T-cell (primary cell): ENCODE measurements at regions not wholly inside any gene's neighbourhood (a gene's known extent, or its start where the extent isn't known, plus 50 kb on each side); places are given as distances from the start of the nearest gene placed in this dataset.

Source experiments
- ATAC-seq, 4 experiments: fragments of 200-7000 bp in 3 of 4; fragments of 150-1000 bp in 1 of 4; cut with Tn5 transposase; replicated peaks in 1 of 4; 1 replicate in 3 of 4; 2 replicates in 1 of 4; pipeline ENCODE4 v1.10.0; 2021; ENCODE audit warnings: moderate library complexity in 3 of 4, mild to moderate bottlenecking in 2 of 4, moderate number of reproducible peaks in 1 of 4
- CTCF ChIA-PET, 2 donors: fragments of 300-600 bp; sonication (Branson Sonifier 250); formaldehyde crosslinking; loops; one replicate each; lab custom pipeline; 2022; ENCODE audit warnings: antibody characterized with exemption in 2 of 2; lab: Charles Lee
- POLR2A ChIA-PET, 2 donors: fragments of 300-600 bp; sonication (Branson Sonifier 250); formaldehyde crosslinking; loops; one replicate each; lab custom pipeline; 2022; ENCODE audit warnings: antibody characterized with exemption in 2 of 2; lab: Charles Lee
- DNase-seq, 35 experiments: peaks; one replicate each; pipeline versions ENCODE4 v3.0.0 to v3.0.0-alpha.2; 2013 to 2023
- H3K27ac ChIP-seq: one replicate; pipeline ENCODE4 v1.5.1; 2013; ENCODE audit warnings: low read length
- H3K27me3 ChIP-seq, 2 experiments: replicated peaks in 1 of 2; 1 replicate in 1 of 2; 2 replicates in 1 of 2; pipeline versions ENCODE4 v1.6.1 to v1.7.0; 2013; ENCODE audit warnings: low read length in 1 of 2, mixed read lengths in 1 of 2; ENCODE audit not compliant: control insufficient read depth in 2 of 2, insufficient read depth in 2 of 2; ENCODE audit errors: extremely low read depth in 1 of 2
- H3K36me3 ChIP-seq, 2 donors: 1 replicate in 1 of 2; 2 replicates in 1 of 2; pipeline versions ENCODE4 v1.6.1 to v1.7.0; 2013; ENCODE audit warnings: low read length in 1 of 2; ENCODE audit not compliant: control insufficient read depth in 2 of 2, insufficient read depth in 1 of 2; ENCODE audit errors: extremely low read depth in 1 of 2
- H3K4me1 ChIP-seq, 2 experiments: 1 replicate in 1 of 2; 2 replicates in 1 of 2; pipeline versions ENCODE4 v1.6.1 to v1.7.0; 2013; ENCODE audit warnings: low read length in 2 of 2, mixed read lengths in 1 of 2; ENCODE audit not compliant: insufficient read depth in 2 of 2, control insufficient read depth in 1 of 2; ENCODE audit errors: extremely low read depth in 1 of 2
- H3K4me3 ChIP-seq, 2 donors: 1 replicate in 1 of 2; 2 replicates in 1 of 2; pipeline versions ENCODE4 v1.5.1 to v1.7.0; 2013; ENCODE audit warnings: mild to moderate bottlenecking in 2 of 2, low read length in 1 of 2, moderate library complexity in 1 of 2; ENCODE audit not compliant: control insufficient read depth in 1 of 2; ENCODE audit errors: extremely low read depth in 1 of 2
- H3K9me3 ChIP-seq: 2 replicates; pipeline ENCODE4 v1.7.0; 2013
- H3K27ac Mint-ChIP-seq, 2 donors: one replicate each; pipeline ENCODE4 v1.8.0; 2020 to 2021; ENCODE audit warnings: mild to moderate bottlenecking in 2 of 2, mixed read lengths in 2 of 2
- H3K27me3 Mint-ChIP-seq, 2 donors: one replicate each; pipeline ENCODE4 v1.8.0; 2021 to 2022; ENCODE audit warnings: mixed read lengths in 2 of 2
- H3K36me3 Mint-ChIP-seq: one replicate; pipeline ENCODE4 v1.8.0; 2021; ENCODE audit warnings: mixed read lengths
- H3K4me1 Mint-ChIP-seq, 3 donors: one replicate each; pipeline ENCODE4 v1.8.0; 2020 to 2022; ENCODE audit warnings: mixed read lengths in 3 of 3, mild to moderate bottlenecking in 1 of 3
- H3K4me3 Mint-ChIP-seq, 3 donors: one replicate each; pipeline ENCODE4 v1.8.0; 2020 to 2022; ENCODE audit warnings: mild to moderate bottlenecking in 3 of 3, mixed read lengths in 3 of 3, moderate library complexity in 3 of 3
- H3K9me3 Mint-ChIP-seq, 3 donors: one replicate each; pipeline ENCODE4 v1.8.0; 2020 to 2022; ENCODE audit warnings: mixed read lengths in 3 of 3
- WGBS: methylation state at CpG from one replicate; pipeline ENCODE4 v1.1.5; 2013; ENCODE audit warnings: missing lambda C conversion rate; ENCODE audit not compliant: insufficient coverage; 5-methylcytosine and 5-hydroxymethylcytosine counted together

- Mint-ChIP-seq H3K4me1 (peaks cover 0 to 5% (median 0%) of the 10 kb centered on the region in 3 donors), H3K9me3 (no peaks in the 10 kb centered on the region), H3K27ac (no peak overlapping the region), H3K36me3 (no peaks in the 10 kb centered on the region), H3K4me3 (no peak overlapping the region), H3K27me3 (peaks cover 43 to 52% of the 10 kb centered on the region in 2 donors)
- H3K27me3 ChIP-seq = peaks cover 0 to 51% of the 10 kb centered on the region in 2 experiments
- no peak for DNase-seq
- POLR2A ChIA-PET = no interaction called here
- WGBS = no CpG with 5 or more reads among the region's 1 CpG
- H3K9me3 ChIP-seq = no peaks in the 10 kb centered on the region
- H3K4me3 ChIP-seq = no peak overlapping the region
- no peaks in the 10 kb centered on the region for H3K4me1 ChIP-seq
- H3K36me3 ChIP-seq = no peaks in the 10 kb centered on the region
- ATAC-seq = no peak
- CTCF ChIA-PET = interaction anchor here in 1 of 2 donors (0.6 kb wide), 1 partner anchor 327 kb away, joined by 3 read pairs; no protein-coding TSS in a partner anchor
- no peak overlapping the region for H3K27ac ChIP-seq
Observed at GRCh38 chr1:29708381-29708780, 472.1 kb downstream of the PTPRU start.

- Histone ChIP-seq H3K27ac (no peak overlapping the region), H3K4me1 (no peaks in the 10 kb centered on the region), H3K27me3 (peaks cover 0 to 47% of the 10 kb centered on the region in 2 experiments), H3K36me3 (no peaks in the 10 kb centered on the region), H3K4me3 (no peak overlapping the region), H3K9me3 (no peaks in the 10 kb centered on the region)
- no peak overlapping the region for H3K27ac Mint-ChIP-seq
- H3K9me3 Mint-ChIP-seq = no peaks in the 10 kb centered on the region
- ATAC-seq (no peak), DNase-seq (no peak)
- no peaks in the 10 kb centered on the region for H3K36me3 Mint-ChIP-seq
- no peak overlapping the region for H3K4me3 Mint-ChIP-seq
- peaks cover 0 to 5% (median 0%) of the 10 kb centered on the region in 3 donors for H3K4me1 Mint-ChIP-seq
- H3K27me3 Mint-ChIP-seq = peaks cover 43 to 50% of the 10 kb centered on the region in 2 donors
- ChIA-PET CTCF (interaction anchor here in 1 of 2 donors (0.6 kb wide), 1 partner anchor 327 kb away, joined by 3 read pairs; no protein-coding TSS in a partner anchor), POLR2A (no interaction called here)
- 87% methylated on average over 9 of the region's 9 CpGs for WGBS
Observed at GRCh38 chr1:29707796-29708195, 471.5 kb downstream of the PTPRU start.

DNA sequence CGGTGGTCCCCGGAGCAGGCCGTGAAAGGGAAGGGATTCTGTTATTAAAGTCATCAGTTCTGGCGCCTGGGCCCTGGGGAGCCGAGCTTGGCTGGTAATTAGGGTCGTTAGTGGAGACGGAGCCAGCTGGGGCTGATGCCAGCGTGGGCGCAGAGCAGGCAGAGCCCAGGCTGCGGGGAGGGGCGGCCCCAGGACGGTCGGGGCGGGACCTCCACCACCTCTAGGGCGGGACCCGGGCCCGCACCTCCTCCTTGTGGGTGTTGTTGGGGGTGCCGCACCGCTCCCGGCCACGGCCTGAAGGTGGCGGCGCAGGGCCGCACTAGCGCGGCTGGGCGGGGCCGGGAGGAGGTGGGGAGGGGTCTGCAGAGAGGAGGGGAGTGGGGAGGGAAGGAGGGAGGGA, 470.6 kb downstream of the PTPRU start:
- H3K27me3 Mint-ChIP-seq = peaks cover 37 to 49% of the 10 kb centered on the region in 2 donors
- POLR2A ChIA-PET = no interaction called here
- H3K27ac ChIP-seq = no peak overlapping the region
- no peaks in the 10 kb centered on the region for H3K4me1 ChIP-seq
- 11% methylated on average over 18 of the region's 28 CpGs for WGBS
- no peaks in the 10 kb centered on the region for H3K9me3 Mint-ChIP-seq
- H3K9me3 ChIP-seq = no peaks in the 10 kb centered on the region
- DNase-seq (peak in 1 of 35 experiments; percentile 5), ATAC-seq (peak in 2 of 4 experiments; percentile 27 to 34)
- H3K4me3 ChIP-seq = no peak overlapping the region
- CTCF ChIA-PET = no interaction called here
- no peaks in the 10 kb centered on the region for H3K36me3 Mint-ChIP-seq
- no peak overlapping the region for H3K4me3 Mint-ChIP-seq
- H3K36me3 ChIP-seq = no peaks in the 10 kb centered on the region
- H3K27ac Mint-ChIP-seq = no peak overlapping the region
- H3K27me3 ChIP-seq = peaks cover 0 to 46% of the 10 kb centered on the region in 2 experiments
- peaks cover 0 to 5% (median 0%) of the 10 kb centered on the region in 3 donors for H3K4me1 Mint-ChIP-seq

- Mint-ChIP-seq H3K36me3 (no peaks in the 10 kb centered on the region), H3K27ac (no peak overlapping the region), H3K4me3 (no peak overlapping the region), H3K9me3 (no peaks in the 10 kb centered on the region), H3K4me1 (peaks cover 0 to 4% (median 0%) of the 10 kb centered on the region in 3 donors), H3K27me3 (peaks cover 44 to 50% of the 10 kb centered on the region in 2 donors)
- no peaks in the 10 kb centered on the region for H3K4me1 ChIP-seq
- H3K27me3 ChIP-seq = peaks cover 0 to 46% of the 10 kb centered on the region in 2 experiments
- H3K4me3 ChIP-seq = no peak overlapping the region
- DNase-seq (no peak), ATAC-seq (no peak)
- no peaks in the 10 kb centered on the region for H3K36me3 ChIP-seq
- H3K9me3 ChIP-seq = no peaks in the 10 kb centered on the region
- ChIA-PET POLR2A (no interaction called here), CTCF (no interaction called here)
- WGBS = 86% methylated on average over 1 of the region's 2 CpGs
- H3K27ac ChIP-seq = no peak overlapping the region
Observed at GRCh38 chr1:29704430-29704829, 468.1 kb downstream of the PTPRU start.

GRCh38 chr1:29703596-29704370, 467.5 kb downstream of the PTPRU start:
- H3K4me3 Mint-ChIP-seq = no peak overlapping the region
- CTCF ChIA-PET = no interaction called here

GRCh38 chr1:29700491-29700890, 464.2 kb downstream of the PTPRU start:
- Histone ChIP-seq H3K9me3 (no peaks in the 10 kb centered on the region), H3K4me3 (no peak overlapping the region), H3K36me3 (no peaks in the 10 kb centered on the region), H3K27me3 (peaks cover 0 to 49% of the 10 kb centered on the region in 2 experiments), H3K27ac (no peak overlapping the region), H3K4me1 (no peaks in the 10 kb centered on the region)
- ChIA-PET POLR2A (no interaction called here), CTCF (no interaction called here)
- DNase-seq (no peak), ATAC-seq (no peak)
- peaks cover 38 to 40% of the 10 kb centered on the region in 2 donors for H3K27me3 Mint-ChIP-seq
- no peak overlapping the region for H3K4me3 Mint-ChIP-seq
- H3K27ac Mint-ChIP-seq = no peak overlapping the region
- H3K9me3 Mint-ChIP-seq = no peaks in the 10 kb centered on the region
- H3K4me1 Mint-ChIP-seq = no peaks in the 10 kb centered on the region
- WGBS = no CpG with 5 or more reads among the region's 1 CpG
- H3K36me3 Mint-ChIP-seq = no peaks in the 10 kb centered on the region

More at GRCh38 chr1:29703596-29704370, 467.5 kb downstream of the PTPRU start:
- H3K27me3 ChIP-seq = peaks cover 0 to 52% of the 10 kb centered on the region in 2 experiments
- no peak for ATAC-seq
- H3K4me1 Mint-ChIP-seq = peaks cover 0 to 2% (median 0%) of the 10 kb centered on the region in 3 donors
- DNase-seq = peak in 1 of 35 experiments; percentile 3
- no peaks in the 10 kb centered on the region for H3K36me3 ChIP-seq
- H3K27me3 Mint-ChIP-seq = peaks cover 45 to 50% of the 10 kb centered on the region in 2 donors
- no peak overlapping the region for H3K27ac ChIP-seq
- POLR2A ChIA-PET = no interaction called here
- H3K4me1 ChIP-seq = no peaks in the 10 kb centered on the region
- H3K9me3 Mint-ChIP-seq = no peaks in the 10 kb centered on the region
- no peak overlapping the region for H3K4me3 ChIP-seq
- 59% methylated on average over 5 of the region's 8 CpGs for WGBS
- H3K27ac Mint-ChIP-seq = no peak overlapping the region
- no peaks in the 10 kb centered on the region for H3K9me3 ChIP-seq
- H3K36me3 Mint-ChIP-seq = no peaks in the 10 kb centered on the region
